Heart right ventricle (tissue), 16 donors: ENCODE measurements at regions not wholly inside any gene's neighbourhood (a gene's known extent, or its start where the extent isn't known, plus 50 kb on each side); places are given as distances from the start of the nearest gene placed in this dataset.

Source experiments
- ATAC-seq, 8 donors: fragments of 200-7000 bp; cut with Tn5 transposase; one replicate each; pipeline ENCODE4 v1.9.1; 2020; ENCODE audit warnings: mild to moderate bottlenecking in 8 of 8, moderate library complexity in 8 of 8, moderate number of reproducible peaks in 1 of 8
- DNase-seq, 2 donors: peaks; one replicate each; pipeline ENCODE4 v3.0.0-alpha.2; 2020
- H3K27ac ChIP-seq, 10 donors: fragments of 200-600 bp; sonication (generic) in 2 of 10; one replicate each; pipeline versions ENCODE4 v1.5.0 to v1.8.0; 2020 to 2022; ENCODE audit warnings: mild to moderate bottlenecking in 3 of 10
- H3K27me3 ChIP-seq, 7 donors: fragments of 200-600 bp; one replicate each; pipeline ENCODE4 v1.8.0; 2021 to 2022; ENCODE audit warnings: mild to moderate bottlenecking in 2 of 7
- H3K36me3 ChIP-seq, 9 donors: fragments of 200-600 bp; sonication (generic) in 1 of 9; one replicate each; pipeline versions ENCODE4 v1.5.0 to v1.8.0; 2020 to 2022; ENCODE audit warnings: mild to moderate bottlenecking in 2 of 9
- H3K4me1 ChIP-seq, 9 donors: fragments of 200-600 bp; sonication (generic) in 1 of 9; one replicate each; pipeline versions ENCODE4 v1.5.0 to v1.8.0; 2020 to 2022; ENCODE audit warnings: mild to moderate bottlenecking in 4 of 9
- H3K4me3 ChIP-seq, 10 donors: fragments of 200-600 bp; sonication (generic) in 2 of 10; one replicate each; pipeline versions ENCODE4 v1.5.0 to v1.8.0; 2020 to 2022; ENCODE audit warnings: mild to moderate bottlenecking in 7 of 10, moderate library complexity in 2 of 10
- H3K9me3 ChIP-seq, 11 donors: fragments of 200-600 bp in 10 of 11; sonication (generic) in 2 of 11; one replicate each; pipeline versions ENCODE4 v1.5.0 to v1.8.0; 2013 to 2022; ENCODE audit warnings: mild to moderate bottlenecking in 2 of 11, control low read depth in 1 of 11, moderate library complexity in 1 of 11
- WGBS, 2 donors: extraction: QIAGEN DNeasy Blood & Tissue Kit; methylation state at CpG; one replicate each; pipeline ENCODE4 v1.1.7; 2013; ENCODE audit warnings: inconsistent platforms in 1 of 2; 5-methylcytosine and 5-hydroxymethylcytosine counted together
- intact Hi-C, 10 donors: fragments of 100-400 bp; cut with DNase I; formaldehyde crosslinking; loops; one replicate each; pipeline versions ENCODE4 v1.11.1 to v1.14.2; 2022
- TF ChIP-seq, protein P1 (sequence below), 9 donors: fragments of 200-600 bp; sonication (generic) in 2 of 9; IDR thresholded peaks; one replicate each; pipeline versions ENCODE4 v1.5.0 to v1.8.0; 2021 to 2022; ENCODE audit warnings: antibody characterized with exemption in 9 of 9, mild to moderate bottlenecking in 5 of 9, moderate library complexity in 1 of 9
- donor health status: Arrhythmogenic right ventricular cardiomyopathy.
- donor health status: ischemic (EF 13 %, LVEDD 7.1; RV severe dilation, severe dysfunction).
- donor health status: healthy with polysubstance abuse.
- donor health status: DM: no; HTN: yes; CAD: no.
- donor health status: DM: no; HTN: no; CAD: no.
- donor health status: ischemic (EF 25% LVEDD 6.9; RV normal size, moderate dysfunction).
- donor health status: ischemic (EF 25% LVEDD 5.7; RV mildly dilated, moderate dysfunction).
- donor health status: healthy.
- donor health status: DM: yes; HTN: yes; CAD: no.
- donor health status: Ischemic cardiomyopathy.
- donor health status: ischemic (EF 35%, LVEDD 5.7; RV mildly dilated, moderate dysfunction).
- donor health status: nonischemic (EF 11% LVEDD 7.7; RV severe dilation, severe dysfunction).
- donor health status: DM: yes; HTN: yes; CAD: no.
- donor health status: PGD.
- donor health status: ischemic (EF 29% LVEDD 5.4; RV normal size, mild dysfunction).
- donor health status: nonischemic (EF 23%, LVEDD 6.1; RV moderate dilation, normal function).

DNA sequence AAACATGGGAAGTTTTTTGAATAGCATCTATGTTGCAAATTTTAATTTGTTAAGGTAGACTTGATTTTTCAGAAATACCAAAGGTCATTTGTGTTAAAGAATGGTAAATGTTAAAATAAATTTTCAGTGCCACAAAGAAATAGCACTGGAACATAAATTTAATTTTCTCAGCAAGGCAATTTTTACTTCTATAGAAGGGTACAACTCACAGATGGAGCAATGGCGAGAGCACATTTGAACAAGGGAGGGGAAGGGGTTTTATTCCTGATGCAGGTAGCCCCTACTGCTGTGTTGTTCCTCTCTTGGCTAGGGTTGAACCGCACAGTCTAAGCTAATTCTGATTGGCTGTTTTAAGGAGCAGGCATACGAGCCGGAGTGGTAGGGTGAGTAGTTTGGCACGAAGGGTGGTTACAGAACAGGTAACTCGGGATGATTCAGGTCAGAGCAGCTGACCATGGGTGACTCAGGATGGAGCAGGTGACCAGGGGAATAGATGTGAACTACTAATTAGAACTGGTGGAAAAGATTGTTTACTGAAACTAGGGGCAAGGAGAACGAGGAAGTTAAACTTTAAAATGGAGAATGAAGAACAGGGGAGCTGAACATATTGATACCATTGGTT, 50.1 kb upstream of the PSME4 start:
- intact Hi-C loops = no loop called here
- Histone ChIP-seq H3K36me3 (peaks cover 0 to 7% (median 0%) of the 10 kb centered on the region in 9 donors), H3K4me3 (no peak overlapping the region), H3K9me3 (peaks cover 0 to 23% (median 6%) of the 10 kb centered on the region in 11 donors), H3K4me1 (peaks cover 0 to 6% (median 4%) of the 10 kb centered on the region in 9 donors), H3K27me3 (no peaks in the 10 kb centered on the region), H3K27ac (peak overlapping the region in 1 of 10 donors; percentile 18)
- ATAC-seq = no peak
- 98% methylated on average over 7 of the region's 7 CpGs for WGBS, 2 donors
- TF ChIP-seq, protein P1, sequence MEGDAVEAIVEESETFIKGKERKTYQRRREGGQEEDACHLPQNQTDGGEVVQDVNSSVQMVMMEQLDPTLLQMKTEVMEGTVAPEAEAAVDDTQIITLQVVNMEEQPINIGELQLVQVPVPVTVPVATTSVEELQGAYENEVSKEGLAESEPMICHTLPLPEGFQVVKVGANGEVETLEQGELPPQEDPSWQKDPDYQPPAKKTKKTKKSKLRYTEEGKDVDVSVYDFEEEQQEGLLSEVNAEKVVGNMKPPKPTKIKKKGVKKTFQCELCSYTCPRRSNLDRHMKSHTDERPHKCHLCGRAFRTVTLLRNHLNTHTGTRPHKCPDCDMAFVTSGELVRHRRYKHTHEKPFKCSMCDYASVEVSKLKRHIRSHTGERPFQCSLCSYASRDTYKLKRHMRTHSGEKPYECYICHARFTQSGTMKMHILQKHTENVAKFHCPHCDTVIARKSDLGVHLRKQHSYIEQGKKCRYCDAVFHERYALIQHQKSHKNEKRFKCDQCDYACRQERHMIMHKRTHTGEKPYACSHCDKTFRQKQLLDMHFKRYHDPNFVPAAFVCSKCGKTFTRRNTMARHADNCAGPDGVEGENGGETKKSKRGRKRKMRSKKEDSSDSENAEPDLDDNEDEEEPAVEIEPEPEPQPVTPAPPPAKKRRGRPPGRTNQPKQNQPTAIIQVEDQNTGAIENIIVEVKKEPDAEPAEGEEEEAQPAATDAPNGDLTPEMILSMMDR (IDR thresholded peaks at IDR 0.05) = no peak
- no peak for DNase-seq
